HT1080 (cell line): ENCODE measurements at regions not wholly inside any gene's neighbourhood (a gene's known extent, or its start where the extent isn't known, plus 50 kb on each side); places are given as distances from the start of the nearest gene placed in this dataset.

Source experiments
- DNase-seq: peaks from one replicate; pipeline ENCODE4 v3.0.0-alpha.2; 2015; ENCODE audit warnings: low read depth

DNA sequence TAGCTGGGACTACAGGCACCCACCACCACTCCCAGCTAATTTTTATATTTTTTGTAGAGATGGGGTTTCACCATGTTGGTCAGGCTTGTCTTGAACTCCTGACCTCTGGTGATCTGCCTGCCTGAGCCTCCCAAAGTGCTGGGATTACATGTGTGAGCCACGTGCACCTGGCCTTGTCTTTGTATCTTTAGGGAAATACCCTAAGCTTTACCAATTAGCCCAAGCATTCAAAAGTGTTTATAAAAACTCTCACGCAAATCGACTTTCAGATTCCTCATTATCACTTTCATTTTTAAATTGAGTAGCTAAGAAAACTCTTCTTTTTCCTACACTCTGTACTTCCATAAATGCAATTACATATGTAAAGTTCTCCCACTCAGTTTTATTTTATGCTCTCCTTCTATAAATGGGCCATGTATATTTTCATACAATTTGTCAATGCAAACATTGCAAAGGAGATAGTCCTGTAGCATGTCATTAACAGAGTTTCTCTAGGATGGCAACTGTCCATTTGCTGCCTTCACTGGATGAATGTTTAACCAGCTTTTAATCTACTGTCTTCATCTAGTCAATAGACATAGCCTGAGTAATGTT, 326.2 kb upstream of the LRATD1 start:
- no peak for DNase-seq

DNA sequence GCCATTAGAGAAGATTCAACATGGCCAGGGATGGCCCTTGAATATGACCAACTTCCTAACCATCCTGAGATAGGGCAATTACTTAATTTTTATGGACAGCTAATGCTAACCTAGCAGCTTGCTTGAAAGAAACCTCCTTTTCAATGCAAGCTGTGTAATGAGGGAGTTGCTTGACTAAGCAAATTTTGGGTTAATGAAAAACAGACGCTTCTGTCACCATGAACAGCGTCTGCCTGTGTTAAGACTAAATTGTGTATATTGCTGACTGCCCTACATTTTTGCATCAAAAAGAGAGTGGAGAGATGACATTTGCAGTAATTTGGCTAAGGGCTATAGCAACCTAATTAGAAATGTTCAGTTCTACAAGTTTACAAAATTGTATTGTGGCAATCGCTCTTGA, 319.2 kb upstream of the LRATD1 start:
- no peak for DNase-seq

DNA sequence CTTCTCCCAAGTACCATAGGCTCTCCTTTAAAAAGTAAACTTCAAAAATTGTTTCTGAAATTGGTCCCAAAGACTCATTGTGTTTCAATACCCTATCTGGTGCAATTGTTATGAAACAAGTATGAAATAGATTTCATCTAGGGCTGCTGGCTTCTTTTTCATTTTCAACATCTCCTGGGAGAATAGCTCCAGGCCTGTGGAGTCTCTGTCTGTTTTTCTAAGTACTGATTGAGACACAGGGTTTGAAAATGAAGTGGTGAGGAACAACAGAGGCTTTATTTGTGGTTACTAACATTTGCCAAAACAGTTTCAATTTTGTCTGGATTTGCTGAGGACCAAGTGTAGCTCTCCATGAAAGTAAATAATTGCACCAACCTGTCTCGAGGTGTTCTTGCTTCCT, 315.9 kb upstream of the LRATD1 start:
- no peak for DNase-seq

DNA sequence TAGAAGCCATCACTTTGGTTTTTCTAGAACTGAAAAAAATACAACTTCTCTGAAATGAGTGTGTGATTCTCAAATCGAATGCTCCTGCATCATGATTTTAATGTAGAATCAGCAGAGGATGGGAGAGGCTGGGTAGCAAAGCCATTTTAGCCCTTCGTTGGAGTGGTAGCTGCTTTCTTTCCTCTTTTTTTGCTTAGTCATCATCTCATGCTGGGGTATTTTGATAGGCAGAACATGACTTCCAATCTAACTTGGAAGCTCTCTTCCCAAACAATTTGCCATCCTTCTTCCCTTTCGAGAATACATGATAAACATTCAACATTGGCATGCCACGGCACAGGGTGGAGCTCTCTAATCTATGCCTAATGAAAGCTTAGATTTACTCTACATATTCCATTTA, 311.2 kb upstream of the LRATD1 start:
- no peak for DNase-seq

DNA sequence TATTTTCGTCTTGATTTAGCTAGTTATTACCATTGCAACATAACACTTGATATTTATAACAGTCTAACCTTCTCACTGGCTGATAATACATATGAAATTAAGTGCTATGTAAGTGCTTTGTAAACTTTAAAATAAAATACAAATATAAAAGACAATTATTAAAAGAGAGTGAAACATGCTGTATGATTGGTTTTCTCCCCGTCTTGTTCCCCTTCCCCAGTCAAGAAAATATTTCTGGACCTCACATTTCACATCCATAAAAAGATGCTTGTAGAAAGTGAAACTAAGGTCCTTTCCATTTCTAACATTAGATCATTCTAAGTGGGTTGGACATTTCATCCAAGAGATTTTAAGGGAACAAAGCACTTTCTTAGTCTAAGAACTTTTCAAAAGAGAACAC, 310.2 kb upstream of the LRATD1 start:
- DNase-seq, result no peak

DNA sequence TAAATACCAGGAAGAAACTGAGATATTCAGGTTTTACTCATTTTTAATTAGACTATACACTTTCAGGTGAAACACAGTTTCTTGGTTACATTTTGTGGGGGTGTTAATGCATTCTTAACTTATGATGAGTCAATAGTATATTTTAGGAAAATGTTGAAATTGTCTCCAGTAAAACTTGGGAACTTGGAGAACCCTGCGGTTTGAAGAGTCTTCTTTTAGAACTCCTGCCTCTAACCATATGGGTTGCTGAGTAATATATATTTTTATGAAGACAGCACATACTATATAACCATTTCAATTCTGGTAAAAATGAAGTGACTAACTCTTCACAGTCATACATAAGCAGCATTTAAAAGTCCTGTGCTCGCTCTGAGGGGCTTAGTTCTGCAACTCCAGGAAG, 308.2 kb upstream of the LRATD1 start:
- peak; percentile 3 for DNase-seq

DNA sequence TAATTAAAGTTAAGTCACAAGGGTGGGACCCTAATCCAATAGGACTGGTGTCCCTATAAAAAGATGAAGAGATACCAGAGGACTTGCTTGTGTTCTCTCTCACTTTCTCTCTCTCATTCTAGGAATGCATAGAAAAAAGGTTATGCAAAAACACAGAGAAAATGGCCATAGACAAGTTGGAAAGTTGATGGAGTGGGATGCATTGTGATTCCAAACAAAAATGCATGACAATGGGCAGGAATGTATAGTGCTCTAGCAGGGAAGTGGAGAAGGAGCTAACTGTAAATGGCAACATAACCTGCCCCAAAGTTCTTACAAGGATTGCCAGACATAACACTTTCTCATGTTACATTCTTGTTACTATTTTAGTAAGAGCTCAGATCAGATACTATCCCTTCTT, 301.6 kb upstream of the LRATD1 start:
- DNase-seq, result no peak

DNA sequence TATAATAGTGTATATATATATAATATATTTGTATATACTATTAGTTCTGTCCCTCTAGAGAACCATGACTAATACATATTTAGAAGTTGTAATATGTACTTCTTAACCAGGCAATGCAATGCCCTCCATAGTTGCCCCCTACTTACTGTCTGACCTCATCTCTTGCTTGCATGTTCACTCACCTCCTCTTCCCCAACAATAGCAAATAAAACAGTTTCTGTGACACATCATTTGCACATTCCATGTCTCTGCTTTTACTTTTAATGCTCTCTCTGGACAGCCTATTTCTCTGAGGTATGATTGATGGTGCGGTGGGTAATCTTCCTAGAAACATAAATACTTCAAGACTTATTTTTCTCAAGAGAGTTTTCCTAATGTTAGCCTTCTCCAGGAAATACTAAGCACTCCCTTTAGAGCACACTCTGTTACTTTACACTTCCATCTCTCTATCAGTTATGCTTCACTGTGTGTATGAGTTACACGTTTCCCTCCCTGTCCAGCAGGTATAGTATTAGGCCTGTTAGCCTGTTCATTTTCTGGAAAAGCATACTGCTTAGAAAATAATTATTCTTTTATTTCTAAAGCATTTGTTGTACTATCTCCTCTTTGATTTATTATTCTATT, 295.6 kb upstream of the LRATD1 start:
- DNase-seq, result peak; percentile 2

DNA sequence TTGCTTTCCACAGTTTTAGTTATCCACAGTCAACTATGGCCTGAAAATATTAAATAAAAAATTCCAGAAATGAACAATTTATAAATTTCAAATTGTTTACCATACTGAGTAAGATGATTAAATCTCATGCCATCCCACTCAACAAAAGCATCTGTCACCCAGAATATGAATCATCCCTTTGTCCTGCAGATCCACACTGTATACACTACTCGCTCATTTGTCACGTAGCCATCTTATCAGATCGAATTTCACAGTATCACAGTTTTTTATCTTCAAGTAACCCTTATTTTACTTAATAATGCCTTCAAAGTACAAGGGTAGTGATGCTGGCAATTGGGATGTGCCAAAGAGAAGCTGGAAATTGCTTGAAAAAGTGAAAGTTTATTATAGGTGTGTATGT, 291.8 kb upstream of the LRATD1 start:
- DNase-seq, result peak; percentile 12

DNA sequence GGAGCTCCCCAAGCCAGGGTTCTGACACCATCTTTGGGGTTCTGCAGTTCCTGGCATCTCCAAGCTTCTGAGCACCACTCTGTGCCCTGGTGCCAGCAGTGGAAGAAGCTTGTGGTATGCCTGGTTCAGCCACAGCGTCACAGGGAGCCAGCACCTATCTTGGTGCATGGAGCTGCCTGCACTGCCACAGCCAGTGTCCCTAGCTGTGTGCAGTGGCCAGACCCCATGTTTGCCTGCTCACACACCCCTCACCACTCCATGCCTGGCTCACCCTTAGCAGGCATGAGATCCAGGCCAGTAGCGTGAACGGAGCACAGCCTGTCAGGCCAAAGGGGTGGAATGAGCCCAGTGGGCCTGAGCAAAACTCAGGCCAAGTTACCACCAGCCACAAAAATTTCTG, 290.2 kb upstream of the LRATD1 start:
- DNase-seq, result no peak

DNA sequence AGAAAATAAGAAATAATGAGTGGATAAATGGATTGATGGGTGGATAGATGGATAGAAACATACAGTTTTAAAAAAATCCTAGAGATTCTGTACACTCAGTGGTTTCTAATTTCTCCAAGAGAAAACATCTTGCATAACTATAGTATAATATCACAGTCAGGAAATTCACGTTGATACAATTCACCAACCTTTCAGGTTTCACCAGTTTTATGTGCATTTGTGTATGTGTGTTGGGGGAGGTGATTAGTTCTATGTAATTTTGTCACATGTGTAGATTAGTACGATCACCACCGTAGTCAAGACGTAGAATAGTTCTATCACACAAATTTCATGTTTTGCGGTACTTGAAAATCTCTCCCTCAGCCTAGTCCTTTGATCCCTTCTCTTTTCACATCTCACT, 288.2 kb upstream of the LRATD1 start:
- no peak for DNase-seq

DNA sequence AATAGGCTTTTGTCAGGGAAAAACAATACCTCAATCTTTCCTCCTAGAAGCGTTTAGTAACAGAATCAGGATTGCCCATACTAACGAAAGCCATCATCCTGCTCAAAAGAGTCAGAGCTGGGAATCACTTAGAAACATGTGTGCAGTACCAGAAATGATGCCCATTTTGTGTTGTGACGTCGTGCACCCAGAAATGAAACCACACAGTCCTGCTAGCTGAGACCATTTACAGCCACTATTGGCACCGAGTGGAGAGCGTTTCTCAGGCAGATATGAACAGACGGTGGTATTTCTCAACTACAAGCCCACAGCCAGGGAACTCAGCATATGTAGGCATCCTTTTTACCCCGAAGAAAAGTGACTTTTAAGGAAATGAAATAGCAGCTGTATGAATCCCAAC, 284.3 kb upstream of the LRATD1 start:
- peak; percentile 2 for DNase-seq

DNA sequence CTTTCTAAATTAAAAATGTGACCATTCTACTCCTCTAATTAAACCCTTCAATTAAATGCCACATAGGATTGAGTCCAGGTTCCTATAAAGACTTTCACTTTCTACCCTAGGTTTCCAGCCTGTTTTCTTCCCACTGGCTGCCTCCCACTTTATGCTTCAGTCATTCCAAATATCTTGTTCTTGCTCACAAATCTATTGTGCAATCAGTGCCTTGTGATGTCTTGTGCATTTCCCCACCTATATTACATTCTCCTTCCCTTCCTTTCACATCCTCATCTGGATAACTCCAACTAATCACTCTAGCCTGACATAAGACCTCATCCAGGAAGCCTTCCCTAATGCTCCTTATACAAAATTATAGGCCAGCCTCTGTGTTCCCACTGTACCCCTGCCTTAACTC, 281.7 kb upstream of the LRATD1 start:
- DNase-seq, result no peak

DNA sequence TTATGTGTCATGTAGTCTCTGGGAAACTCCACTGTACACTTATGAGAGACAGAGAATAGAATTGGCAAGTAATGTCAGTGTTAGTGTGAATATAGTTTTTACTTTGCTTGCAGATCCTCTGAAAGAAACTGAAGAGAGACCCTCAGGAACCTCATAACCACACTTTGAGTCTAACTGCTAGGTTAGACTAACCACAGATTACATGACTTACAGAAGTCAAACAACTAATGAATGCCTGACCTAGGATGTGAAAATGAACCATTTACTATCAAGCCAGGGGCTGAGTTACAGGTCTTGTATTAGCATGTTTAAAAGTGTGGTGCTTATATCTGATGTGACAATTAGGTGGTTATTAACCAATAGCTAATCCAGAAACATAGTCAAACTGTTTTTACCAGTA, 280.4 kb upstream of the LRATD1 start:
- no peak for DNase-seq

DNA sequence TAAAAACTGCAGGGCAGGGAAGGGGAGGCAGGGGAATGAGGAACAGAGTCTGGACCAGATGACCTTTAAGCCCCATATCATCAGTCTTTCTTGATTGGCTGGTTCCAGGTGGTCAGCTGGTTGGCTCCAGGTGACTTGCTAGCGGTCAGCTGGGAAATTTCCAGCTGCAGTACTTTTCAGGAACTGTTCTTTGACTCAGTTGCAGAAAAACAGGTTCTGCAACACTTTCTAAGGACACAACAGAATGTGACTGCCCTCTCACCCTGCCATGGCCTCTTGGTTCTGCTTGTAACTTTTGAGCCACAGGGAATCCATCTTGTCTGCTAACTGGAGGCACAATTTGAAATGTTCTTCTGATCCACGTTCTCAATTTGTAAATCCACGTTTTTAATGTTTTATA, 278.3 kb upstream of the LRATD1 start:
- DNase-seq, result no peak

DNA sequence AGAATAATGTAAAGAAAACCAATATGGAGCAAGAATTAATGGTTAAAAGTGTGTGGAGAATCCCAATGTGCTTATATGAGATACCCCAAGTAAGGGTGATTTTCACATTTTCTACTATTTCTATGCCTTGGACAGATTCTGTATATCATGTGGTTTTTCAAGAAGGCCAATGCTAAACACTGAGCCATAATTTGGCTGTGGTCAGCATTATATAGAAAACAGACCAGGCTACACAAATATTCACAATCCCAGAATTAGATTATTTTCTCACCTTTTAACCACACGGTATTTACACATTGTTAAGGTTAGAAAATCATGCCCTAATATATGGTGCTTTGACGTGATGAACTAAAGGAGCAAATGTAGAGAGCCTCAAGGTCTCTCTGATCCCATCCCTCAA, 277.4 kb upstream of the LRATD1 start:
- no peak for DNase-seq

DNA sequence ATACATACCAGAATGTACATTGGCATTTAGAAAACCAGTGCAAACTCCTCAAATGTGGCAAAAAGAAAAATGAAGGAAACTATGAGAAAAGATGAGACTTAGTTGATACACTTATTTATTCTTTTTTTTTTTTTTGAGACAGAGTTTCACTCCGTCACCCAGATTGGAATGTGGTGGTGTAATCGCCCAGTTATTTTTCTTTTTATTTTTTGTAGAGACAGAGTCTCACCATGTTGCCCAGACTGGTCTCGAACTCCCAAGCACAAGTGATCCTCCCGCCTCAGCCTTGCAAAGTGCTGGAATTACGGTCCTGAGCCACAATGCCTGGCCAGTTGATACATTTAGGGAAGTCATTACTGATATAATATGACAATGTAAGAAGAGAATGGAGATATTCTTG, 274.2 kb upstream of the LRATD1 start:
- peak; percentile 8 for DNase-seq

DNA sequence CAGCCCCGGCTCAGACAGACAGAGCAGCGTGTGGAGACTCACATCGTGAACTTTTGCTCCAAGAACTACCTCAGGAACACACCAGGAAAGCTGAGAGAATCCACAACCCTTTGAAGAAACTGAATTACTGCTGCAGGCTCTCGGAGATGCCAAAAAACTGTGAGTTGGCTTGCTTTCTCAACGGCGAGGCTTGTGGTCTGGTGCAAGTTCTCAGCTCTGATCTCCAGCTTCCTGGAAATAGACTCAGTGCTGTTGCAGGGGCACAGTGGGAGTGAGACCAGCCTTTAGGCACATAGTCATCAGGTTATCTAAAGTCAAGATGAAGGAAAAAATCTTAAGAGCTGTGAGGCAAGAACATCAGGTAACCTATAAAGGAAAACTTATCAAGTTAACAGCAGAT, 273.7 kb upstream of the LRATD1 start:
- no peak for DNase-seq

DNA sequence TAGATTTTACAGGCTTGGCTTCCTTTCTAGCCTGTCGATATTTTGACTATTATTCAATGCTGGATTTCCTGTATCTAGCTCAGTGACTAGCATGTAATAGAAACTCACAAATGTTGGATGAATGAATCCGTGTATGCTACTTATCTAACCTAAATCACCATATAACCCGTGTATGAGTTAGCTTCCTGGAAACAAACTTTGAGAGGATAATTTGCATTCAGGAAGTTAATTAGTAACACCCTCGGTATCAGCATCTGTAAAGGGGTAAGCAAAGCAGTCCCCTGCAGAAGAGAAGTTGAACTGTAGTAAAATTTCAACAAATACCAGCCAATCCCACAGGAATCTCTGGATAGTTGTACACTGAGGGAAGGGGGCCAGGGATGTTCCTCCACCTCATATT, 269.4 kb upstream of the LRATD1 start:
- no peak for DNase-seq

DNA sequence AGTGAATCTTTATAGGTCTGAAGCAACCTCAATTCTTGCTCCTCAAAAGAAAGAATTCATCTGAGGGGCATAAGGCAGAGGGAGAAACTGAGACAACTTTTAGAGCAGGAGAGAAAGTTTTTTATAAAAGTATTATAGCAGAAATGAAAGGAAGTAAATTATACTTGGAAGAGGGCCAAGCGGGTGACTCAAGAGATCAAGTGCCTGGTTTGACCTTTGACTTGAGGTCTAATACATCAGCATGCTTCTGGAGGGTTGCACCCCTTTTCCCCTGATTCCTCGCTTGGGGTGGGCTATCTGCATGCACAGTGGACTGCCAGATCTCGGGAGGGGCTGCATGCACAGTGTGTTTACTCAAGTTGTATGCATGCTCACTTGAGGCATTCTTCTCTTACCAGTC, 268.5 kb upstream of the LRATD1 start:
- no peak for DNase-seq

DNA sequence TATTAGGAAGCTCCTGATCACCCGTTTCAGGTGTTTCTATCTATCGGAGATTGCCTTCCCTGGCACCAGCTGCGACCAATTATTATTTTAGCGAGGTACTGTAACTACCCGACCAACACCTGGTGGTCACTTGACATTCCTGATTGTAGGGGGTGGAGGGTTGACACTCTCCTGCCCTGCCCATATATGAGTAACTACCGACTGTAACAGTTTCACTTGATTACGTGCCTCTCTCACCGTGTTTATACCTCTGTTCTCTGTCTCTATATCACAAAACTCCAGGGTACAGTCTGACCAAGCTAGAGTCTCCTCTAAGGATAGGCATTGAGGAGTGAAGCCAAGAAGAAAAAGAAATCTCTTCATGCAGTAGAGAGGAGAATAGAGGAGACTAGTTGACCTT, 268.0 kb upstream of the LRATD1 start:
- DNase-seq, result no peak

DNA sequence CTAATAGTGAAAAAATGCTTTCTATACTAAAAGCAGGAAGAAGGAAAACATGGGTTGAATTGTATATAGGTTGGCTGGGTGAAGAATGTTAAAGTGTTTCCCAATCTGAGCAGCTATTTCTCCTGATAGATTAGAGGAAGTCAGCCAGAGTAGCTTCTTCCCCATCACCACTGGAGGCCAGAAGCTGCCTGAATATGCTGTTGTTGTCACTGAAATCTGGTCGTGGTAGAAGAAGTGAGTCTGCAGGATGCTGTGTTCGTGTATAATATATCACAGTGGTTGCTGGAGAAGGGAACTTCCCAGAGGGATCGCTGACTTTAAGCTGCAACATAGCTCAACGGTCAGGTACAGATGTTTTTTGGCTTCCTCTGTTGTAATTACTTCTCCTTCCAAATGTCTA, 247.5 kb upstream of the LRATD1 start:
- DNase-seq, result peak; percentile 14

DNA sequence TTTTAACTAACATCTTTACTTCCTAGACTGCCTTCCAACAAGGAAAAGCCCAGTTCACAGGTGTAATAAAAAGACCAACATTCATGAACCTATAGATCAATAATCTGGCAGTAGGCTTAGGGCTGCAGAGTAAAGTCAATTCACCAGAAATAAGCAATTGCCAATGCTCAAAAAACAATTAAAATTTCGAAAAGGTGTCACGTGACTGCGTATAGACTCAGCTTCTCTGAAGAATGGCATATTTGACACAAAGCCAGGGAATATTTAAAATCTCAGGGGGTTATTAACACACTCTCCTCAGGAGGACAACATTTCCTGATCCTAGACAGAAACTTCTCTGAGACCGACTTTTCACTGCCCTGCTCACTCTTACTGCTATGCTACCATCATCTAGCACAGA, 245.2 kb upstream of the LRATD1 start:
- no peak for DNase-seq

DNA sequence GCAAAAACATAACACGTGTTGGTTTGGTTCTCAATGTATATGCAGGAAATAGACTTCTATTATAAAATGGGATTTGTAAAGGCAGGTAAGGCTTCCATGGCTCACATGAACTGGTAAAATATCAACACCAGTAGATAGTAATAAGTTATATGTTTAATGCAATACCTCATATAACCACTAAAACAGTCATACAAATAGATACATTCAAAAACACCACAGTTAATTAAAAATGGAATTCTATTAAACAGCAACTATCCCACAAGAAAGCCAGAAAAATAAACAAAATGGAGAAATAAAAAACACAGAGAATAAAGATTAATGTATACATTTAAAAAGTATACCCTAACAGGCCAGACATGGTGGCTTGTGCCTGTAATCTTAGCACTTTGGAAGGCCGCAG, 243.8 kb upstream of the LRATD1 start:
- no peak for DNase-seq
